Right renal cortex interstitium (tissue), 3 donors: ENCODE measurements at regions not wholly inside any gene's neighbourhood (a gene's known extent, or its start where the extent isn't known, plus 50 kb on each side); places are given as distances from the start of the nearest gene placed in this dataset.

Source experiments
- DNase-seq, 3 donors: peaks; one replicate each; pipeline ENCODE4 v3.0.0-alpha.2; 2013; ENCODE audit warnings: low read depth in 3 of 3, low spot score in 2 of 3

DNA sequence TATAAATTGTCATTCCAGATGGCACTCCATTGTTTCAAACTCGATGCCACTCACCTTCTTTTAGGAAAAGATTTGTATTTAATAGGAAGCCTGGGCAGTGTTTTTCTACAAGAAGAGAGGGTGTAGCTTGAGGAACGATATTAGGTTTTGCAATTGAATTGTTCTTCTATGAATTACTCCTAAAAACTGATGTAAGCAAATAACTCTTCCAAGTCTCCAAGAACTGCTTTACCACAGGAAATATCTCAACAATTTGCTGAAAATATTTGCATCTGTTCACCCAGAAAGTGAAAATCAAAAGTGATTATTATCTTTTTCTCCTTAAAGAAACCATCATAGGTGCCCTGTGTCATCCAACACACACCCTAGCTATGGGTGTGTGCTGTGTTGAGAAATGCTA lies 261.3 kb upstream of the MEOX2 start:
- DNase-seq, result no peak

DNA sequence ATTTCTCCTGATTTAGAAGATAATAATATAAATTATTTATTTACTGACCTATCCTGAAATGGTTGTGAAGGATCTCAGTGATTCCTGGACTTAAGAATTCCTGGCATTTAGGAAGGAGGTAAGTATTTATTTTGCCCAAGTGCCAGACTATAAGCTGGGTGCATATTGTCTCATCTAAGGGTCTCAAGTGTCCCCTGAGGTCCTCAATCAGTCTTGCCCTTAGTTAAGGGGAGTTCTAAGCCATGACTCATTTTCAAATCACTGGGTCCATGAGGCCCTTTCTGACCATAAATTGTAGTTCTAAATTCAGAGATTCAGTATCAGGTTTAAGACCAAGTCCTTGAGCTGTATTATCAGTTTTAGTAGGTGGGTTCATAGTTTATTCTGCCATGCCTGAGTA lies 251.6 kb upstream of the MEOX2 start:
- no peak for DNase-seq

DNA sequence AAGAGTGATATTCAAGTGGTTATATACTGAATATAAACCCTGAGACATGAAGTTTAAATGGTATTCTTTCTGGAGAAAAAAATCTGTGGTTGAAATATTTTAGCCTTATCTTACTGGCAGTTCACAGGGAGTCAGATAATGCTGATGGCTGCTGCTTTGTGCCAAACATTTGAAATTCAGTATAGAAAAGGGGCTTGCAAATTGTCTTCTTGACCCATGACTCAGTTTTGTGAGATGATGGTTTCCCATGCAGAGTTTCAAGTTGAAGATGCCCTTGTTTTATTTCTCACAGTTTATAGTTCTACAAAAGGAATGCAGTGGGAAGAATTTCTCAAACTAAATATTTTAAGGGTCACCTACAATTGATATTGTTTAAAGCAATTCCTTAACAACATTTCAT lies 251.1 kb upstream of the MEOX2 start:
- DNase-seq, result no peak

DNA sequence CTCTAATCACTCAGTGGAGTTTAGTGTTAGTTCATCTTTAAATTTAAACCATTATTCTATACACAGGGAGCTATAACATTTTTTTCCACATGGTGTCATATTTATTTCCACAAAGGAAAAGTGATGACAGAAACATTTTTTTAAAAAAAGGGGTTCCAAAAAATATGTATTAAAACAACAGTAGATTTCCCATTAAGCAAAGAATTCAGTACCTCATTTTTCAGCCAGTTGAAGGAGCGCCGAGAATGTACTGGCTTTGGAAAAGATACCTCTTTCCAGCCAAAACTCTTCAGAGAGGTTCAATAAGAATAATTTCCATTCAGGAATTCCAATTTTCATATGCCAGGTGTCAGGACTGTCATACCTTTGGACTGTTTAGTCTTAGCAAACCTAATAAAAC lies 250.5 kb upstream of the MEOX2 start:
- no peak for DNase-seq

DNA sequence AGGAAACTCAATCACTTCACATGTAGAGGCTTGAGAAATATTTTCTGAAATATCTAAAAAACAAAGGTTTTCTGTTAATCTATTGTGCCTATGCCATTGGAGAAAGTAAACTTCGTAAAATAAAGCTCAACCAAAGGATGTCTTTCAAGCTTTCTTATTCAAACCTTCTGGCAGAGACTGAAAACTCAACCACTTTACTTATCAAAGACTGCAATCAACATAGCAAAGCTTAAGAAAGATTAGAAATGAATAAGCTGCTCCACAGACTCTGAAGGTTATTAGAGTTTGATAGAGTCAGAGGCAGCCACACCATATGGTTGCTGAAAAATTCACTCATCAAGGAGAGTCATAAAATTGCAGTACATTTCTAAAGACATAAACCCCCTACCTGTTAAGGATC lies 245.8 kb upstream of the MEOX2 start:
- DNase-seq, result no peak

DNA sequence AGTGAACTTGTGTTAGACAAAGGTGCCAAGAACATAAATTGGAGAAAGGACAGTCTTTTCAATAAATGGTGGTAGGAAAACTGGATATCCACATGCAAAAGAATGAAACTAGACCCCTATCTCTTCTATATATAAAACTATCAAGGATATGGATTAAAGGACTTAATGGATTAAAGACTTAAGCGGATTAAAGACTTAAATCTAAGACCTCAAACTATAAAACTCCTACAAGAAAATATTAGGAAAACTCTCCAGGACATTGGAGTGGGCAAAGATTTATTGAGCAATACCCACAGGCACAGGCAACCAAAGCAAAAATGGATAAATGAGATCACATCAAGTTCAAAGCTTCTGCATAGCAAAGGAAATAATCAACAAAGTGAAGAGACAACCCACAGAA lies 242.9 kb upstream of the MEOX2 start:
- DNase-seq, result no peak

DNA sequence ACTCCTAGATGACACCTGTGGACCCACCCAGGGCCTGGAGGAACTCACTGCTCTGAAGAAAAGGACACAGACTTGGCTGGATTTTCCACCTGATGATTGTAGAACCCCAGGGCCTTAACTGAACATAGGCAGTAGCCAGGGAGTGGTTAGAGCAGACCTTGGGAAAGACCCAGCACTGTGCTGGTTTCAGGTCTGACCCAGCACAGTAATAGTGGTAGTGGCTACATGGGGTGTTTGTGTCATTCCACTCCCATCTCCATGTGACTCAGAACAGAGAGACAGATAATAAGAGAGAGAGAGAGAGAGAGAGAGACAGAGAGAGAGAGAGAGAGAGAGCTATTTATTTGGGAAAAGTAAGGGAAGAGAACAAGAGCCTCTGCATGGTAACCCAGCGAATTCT lies 239.1 kb upstream of the MEOX2 start:
- no peak for DNase-seq

DNA sequence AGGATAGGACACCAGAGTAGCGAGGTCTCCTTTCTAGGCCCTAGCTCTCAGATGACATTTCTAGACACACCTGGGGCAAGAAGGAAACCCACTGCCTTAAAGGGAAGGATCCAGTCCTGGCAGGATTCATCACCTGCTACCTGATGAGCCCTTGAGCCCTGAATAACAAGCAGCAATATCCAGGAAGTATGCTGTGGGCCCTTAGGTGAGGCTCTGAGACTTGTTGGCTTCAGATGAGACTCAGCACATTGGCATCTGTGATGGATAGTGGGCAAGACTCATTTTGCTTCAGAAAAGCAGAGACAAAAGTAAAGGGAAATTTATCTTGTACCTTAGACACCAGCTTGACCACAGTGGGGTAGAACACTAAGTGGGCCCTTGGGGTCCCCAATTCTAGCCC lies 238.4 kb upstream of the MEOX2 start:
- DNase-seq, result no peak

DNA sequence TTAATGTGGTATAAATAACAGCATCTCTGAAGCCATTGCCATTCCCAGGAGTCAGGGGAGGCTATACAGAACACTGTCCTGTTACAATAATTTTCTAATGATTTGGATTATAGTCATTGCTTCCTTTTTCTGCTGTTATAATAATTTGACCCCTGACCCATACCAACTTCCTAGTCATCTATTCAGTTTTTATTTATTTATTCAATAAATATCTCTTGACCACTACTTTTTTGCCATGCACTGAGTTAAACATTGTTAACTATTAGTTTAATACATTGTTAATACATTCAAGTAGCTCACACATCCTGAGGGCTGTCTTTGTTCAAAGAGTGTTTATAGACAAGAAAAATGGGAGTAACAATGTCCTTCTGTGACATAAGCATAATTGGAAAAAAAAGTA lies 235.5 kb upstream of the MEOX2 start:
- DNase-seq, result no peak

DNA sequence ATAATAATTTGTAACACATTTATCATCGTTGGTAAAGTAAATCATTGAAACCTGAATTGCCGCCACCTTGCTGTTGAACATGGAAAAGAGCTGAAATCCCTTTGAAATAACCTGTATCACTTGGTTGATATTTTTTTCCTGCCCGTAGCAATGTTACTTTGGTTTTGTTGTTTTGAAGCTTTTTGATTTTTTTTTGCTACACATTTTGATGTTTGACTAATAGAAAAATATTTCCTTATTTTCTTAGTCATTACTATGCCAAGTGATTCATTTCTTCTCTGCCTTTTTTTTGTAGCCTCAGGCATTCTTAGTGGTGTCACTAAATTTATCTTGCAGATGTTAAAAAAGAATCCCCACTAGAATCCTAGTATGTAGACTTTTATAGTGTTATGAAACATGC lies 235.1 kb upstream of the MEOX2 start:
- no peak for DNase-seq

DNA sequence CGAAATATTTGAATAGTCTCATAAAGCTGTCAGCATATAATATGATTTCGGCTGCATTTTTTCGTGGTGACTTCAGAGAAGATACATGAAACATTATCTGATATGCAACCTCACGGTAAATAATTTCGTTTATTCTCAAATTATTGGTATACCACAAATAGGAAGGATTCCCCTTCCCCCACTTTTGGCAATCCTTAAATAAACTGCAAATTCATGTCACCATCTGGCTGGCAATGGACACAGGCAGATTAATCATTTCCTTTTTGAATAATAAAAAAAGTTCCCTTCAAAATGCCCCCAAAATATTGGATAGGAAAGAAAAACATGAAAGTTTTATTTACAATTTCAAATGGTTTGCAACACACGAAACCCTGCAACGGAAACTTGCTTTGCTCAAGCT lies 234.5 kb upstream of the MEOX2 start:
- DNase-seq, result no peak

DNA sequence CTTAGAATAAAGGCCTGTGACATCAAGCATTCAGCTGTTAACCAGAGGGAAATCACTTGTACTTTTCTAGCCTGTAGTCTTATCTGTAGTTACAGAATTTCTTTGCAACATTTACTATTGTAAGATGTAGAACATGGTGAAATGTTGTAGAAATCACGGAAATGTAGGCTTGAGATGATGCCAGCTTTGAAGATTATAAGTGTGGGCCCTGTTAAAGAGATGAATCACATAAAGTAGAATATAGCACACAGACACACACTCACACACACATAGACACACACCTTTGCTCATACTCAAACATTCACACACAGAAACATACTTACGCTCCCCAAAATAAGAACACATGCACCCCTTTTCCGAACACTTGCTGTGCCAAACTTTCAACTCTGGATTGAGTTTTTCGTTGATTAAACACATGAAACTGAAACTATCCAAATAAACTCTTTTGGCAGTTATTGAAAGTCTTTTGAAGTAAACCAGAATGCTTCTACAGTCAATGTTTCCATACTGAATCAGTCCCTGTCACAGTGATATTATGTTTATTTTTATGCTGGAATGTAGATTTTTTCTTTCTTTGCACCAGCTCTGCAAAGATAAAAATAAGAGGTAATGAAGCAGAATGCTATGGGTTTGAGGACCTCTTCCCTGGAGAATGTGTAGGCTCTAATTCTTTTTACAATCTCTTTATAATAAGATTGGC lies 230.3 kb upstream of the MEOX2 start:
- DNase-seq, result no peak

DNA sequence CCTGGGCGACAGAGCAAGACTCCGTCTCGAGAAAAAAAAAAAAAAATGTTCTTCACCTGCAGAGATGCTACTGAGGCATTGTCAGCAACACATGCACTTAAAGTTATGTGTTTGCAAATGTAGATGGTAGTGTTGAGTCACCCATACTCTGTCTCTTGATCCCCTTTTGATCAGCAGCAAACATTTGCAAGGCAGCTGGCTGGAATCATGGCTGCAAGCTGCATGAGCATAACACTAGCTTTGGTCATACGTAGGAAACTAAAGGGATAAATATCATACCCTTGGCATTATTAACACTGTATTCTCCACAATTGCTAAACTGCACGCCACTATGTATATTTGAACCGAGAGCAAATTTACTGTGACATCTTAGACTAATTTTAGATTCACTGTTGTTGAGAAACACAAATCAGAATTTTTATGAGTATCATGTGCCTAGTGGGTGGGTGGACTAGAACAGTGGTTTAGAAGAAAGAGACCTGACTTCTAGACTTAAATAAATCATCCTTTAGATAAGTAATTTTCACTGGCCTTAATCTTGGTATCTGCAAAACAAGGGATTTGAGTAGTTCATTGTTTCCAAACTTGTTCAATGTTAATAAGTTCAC lies 229.3 kb upstream of the MEOX2 start:
- no peak for DNase-seq

DNA sequence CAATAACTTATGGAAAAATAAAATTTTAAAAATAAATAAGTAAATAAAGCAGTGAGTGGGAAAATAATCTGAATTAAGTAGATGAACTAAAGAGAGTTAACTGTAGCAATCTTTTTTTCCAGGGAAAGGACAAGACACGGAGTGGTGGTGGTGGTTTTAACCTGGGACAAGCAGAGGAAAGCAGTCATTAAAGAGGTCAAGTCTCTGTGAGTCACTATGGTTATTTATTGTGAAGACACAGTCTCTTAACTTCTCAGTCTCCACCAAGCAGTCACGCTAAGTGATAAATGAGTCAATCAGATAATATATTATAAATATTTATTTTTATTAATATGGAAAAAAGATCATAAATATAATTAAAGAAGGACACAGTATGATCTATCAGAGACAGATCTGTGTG lies 228.1 kb upstream of the MEOX2 start:
- no peak for DNase-seq

DNA sequence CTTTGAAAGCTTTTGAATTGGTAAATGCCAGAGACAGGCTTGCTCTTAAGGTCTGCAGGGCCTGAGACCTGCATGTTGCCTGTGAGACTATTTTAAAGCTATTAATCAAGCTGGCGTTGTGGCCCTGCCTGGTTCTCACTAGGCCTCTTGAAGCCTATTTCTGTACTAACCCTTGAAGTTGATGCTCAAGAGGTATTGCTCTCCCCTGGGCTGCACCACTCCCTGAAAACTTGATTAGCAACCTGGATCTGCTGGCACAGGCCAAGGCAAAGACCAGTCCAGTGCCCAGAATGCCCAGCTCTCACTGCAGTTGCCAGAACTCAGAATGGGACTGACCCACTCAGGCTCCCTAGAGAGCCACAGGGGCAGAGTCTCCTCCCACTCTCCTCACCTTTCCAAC lies 220.0 kb upstream of the MEOX2 start:
- no peak for DNase-seq

DNA sequence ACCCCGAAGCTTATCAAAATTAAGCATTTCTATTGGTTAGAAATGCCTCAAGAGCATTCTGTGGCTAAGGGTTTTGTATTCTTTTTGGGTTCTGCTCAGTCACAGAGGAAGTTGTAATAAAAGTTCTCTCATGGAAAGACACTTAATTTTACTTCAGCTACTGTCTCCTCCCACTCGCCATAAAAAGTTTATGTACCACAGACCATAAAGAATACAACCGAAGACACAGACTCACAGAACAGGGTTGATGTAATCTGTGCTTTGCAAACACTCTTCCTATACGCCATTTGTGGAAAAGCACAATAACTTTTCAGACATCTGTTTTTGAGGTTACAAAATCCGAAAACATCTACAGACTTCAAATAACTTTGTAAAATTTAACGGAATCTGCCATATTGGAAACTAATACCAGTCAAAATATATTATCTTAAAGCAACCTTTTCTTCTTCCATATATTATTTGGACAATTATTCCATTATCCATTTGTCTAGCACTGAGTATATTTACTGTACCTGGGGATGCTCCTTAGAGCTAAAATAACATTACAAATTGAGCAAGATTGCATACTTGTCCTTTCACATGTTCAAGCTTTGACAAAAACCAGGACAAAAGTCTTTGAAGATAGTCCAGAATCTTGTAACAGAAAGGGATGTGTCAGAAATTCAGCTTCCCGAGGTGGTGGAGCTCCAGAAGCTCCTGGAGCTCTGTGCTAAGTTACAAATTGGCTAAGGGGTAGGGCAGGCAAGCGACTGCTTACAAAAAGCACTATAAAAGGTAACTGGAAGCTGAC lies 219.0 kb upstream of the MEOX2 start:
- DNase-seq, result no peak

DNA sequence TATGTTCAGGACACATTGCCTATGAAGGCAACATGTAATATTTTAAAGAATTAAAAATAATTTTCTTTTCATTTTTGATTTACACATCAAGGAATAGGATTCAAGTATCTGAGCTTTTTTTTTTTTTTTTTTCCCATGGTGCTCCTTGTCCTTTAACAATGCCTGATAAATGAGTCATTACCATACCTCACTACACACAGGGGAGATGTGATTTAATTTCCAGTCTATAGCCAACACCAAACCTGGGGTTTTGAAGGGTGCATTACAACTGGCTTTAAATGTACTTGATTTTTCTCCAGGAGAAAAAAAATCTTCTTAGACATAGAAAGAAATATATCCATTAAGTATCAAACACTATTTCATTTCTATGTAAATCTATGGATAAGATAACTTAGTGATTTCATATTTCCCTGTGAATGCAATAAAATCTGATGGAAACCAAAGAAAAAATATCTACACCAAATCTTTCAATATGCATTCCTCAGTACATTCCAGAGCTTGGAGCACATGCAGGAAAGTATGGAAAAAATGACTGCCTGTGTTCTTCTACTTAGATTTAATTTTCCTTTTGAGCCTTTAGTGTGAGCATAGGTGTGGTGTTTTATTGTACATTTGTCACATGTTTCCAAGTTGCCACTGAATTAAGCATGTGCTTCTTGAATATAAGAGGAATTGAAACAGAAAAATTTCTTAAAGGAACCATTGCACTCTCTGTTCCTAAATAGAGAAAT lies 204.8 kb upstream of the MEOX2 start:
- no peak for DNase-seq

DNA sequence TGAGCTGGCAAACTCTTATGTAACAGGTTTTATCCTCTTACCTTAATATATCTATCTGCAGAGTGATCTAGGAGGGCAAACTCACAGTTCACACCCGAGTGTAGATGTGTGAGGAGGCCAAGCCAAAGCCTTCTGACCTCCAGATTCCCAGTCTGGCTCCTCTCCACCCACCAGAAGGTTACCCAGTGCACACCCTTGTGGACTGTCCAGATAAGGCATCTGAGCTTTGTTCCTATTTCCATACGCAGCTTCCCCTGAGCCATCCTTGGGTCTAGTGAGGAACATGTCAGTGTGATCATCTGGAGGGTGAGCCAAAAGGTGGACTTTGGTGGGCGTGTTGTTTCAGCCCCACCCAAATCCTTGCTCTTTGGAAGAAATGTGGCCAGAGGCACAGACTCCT lies 203.0 kb upstream of the MEOX2 start:
- no peak for DNase-seq

DNA sequence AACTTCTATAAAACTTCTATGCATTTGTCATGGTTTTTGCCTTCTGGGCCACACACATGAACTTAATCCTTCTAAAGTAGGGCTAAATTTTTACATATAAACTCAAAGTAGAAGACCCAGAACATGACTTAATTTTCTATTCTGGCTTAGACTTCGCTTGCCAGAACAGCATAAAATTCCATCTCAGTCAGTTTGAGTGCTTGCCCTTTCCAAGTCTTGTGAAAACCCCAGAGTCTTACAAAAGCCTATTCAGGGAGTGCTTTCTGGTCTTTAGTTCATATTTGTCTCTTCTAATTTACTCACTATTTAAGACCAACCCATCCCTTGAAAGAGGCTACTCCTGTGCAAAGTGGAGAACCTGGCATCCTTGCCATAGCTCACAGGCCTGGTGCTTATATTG lies 201.6 kb upstream of the MEOX2 start:
- DNase-seq, result no peak

DNA sequence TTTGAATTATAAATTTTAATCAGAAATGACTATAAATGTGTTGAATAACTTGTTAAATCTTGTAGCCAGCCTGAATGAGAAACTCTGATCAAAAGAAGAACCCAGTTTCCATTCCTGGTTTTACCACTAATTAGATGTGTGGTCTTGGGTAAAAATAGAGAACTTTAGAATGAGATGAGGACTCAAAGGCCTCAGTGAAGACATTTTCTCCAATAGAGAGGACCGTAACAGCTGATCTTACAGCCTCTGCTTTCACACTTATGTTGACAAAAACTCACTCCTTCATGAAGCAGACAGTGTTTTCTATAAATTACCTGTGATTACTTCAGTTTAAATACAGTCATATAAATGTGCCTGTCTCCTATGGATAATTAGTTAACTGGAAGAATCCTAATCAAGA lies 200.1 kb upstream of the MEOX2 start:
- no peak for DNase-seq

DNA sequence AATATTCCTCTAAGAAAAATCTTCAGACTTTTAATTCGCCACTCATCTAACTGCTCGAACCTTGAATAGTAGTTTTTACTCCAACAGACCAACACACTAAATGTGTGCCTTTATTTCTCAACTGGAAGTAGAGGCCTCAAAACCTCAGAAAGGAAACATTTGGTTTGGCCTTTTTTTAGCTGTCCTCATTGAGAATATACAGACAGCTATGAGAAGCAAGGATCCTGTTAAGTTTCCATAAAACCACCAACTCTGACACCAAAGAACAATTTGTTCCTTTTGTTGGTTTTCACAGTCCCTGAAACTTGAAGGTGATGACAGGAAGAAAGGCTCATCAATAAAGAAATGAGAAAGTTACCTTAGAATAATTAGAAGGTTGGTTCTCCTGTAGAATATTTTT lies 199.2 kb upstream of the MEOX2 start:
- no peak for DNase-seq

DNA sequence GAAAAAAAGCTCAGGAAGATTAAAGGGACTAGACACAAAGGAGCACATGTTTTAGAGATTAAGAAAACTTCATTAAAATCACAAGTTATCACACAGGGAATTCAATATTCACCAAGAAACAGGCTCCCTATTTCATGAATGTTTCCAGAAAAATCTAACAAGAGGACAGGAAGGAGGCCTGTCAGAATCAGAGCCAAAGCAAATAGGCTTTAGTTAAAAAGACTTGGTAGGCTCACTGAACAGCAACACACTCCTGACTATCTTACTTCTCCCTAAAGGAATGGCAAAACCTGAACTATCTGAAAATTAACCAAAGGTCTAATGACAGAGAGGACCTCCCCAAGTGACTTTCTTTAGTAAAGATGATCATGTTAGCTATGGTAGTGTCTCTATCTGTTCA lies 188.3 kb upstream of the MEOX2 start:
- no peak for DNase-seq
